ENCODE measurements at regions not wholly inside any gene's neighbourhood (a gene's known extent, or its start where the extent isn't known, plus 50 kb on each side); places are given as distances from the start of the nearest gene placed in this dataset.

DNA sequence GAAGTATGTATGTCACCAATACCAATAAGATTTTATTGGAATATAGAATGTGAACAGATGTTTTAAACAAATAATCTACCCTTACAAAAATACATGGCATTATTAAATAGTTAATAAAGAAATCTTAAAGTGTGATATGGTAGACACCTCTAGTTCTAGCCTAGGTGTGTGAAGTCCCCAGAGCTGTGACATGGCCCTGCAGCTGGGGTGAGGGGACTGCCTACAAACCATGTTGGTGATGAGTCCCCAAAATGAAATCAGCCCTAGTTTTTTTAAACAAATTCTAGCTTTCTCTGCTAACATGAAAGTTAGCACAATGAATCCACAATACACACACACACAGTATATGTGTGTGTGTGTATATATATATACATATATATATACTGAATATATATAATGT lies 195.1 kb upstream of the RPS23 start:
- no peak overlapping the region for H3K18ac ChIP-seq (ENCODE audit: extremely low read depth, low read length)
- FAIRE-seq (no peak), DNase-seq (ENCODE audit: low read depth in 1 of 2, low spot score in 2 of 2) (no peak)
- no peaks in the 10 kb centered on the region for H3K36me3 ChIP-seq (ENCODE audit: control insufficient read depth in 2 of 4, insufficient read depth in 4 of 4, low read length in 3 of 4)
- H2AK5ac ChIP-seq (ENCODE audit: low read depth, low read length) = no peak overlapping the region
- H3K4me2 ChIP-seq (ENCODE audit: insufficient read depth in 1 of 2, low read depth in 2 of 2, low read length in 2 of 2) = no peak overlapping the region
- POLR2A ChIA-PET (ENCODE audit: partially characterized antibody) = no interaction called here
- no peak overlapping the region for H4K5ac ChIP-seq (ENCODE audit: insufficient read length, low read depth, low read length)
- H2BK120ac ChIP-seq (replicated peaks; ENCODE audit: low read depth, low read length) = no peak overlapping the region
- H3K23ac ChIP-seq (ENCODE audit: insufficient read length) = no peak overlapping the region
- no peak overlapping the region for H3K4ac ChIP-seq (replicated peaks; ENCODE audit: insufficient read length, low read depth, low read length)
- no peak overlapping the region for H2BK12ac ChIP-seq (ENCODE audit: low read depth, low read length)
- no peak overlapping the region for H2BK15ac ChIP-seq (ENCODE audit: low read length)
- H3K27ac ChIP-seq (ENCODE audit: low read depth, low read length) = no peak overlapping the region
- no peaks in the 10 kb centered on the region for H3K4me1 ChIP-seq (replicated peaks in 1 of 4; ENCODE audit: control insufficient read depth in 3 of 4, insufficient read depth in 4 of 4, low read length in 3 of 4)
- H2AFZ ChIP-seq (ENCODE audit: low read length) = no peak overlapping the region
- no peak overlapping the region for H2BK5ac ChIP-seq (ENCODE audit: low read depth, low read length)
- H3K27me3 ChIP-seq (replicated peaks in 1 of 4; ENCODE audit: control insufficient read depth in 3 of 4, extremely low read depth in 1 of 4, insufficient read depth in 3 of 4, low read length in 3 of 4) = no peaks in the 10 kb centered on the region
- no peak overlapping the region for H3K56ac ChIP-seq (replicated peaks; ENCODE audit: insufficient read length, low read depth, low read length)
- no peaks in the 10 kb centered on the region for H3K79me1 ChIP-seq (ENCODE audit: low read depth, low read length)
- no peak overlapping the region for H3K4me3 ChIP-seq (ENCODE audit: extremely low read depth in 1 of 4, insufficient read depth in 2 of 4, low read depth in 3 of 4, low read length in 4 of 4)
- no peak overlapping the region for H3K14ac ChIP-seq (ENCODE audit: insufficient read length)
- no peak overlapping the region for H2BK20ac ChIP-seq (ENCODE audit: low read length)
- H4K91ac ChIP-seq (replicated peaks; ENCODE audit: insufficient read length, low read length) = no peak overlapping the region
- H4K8ac ChIP-seq (ENCODE audit: extremely low read depth, insufficient read depth, low read length) = no peak overlapping the region
- CTCF ChIA-PET (ENCODE audit: partially characterized antibody) = no interaction called here
- H3K9me3 ChIP-seq (ENCODE audit: insufficient read depth in 2 of 2, low read depth in 1 of 2, low read length in 1 of 2) = no peaks in the 10 kb centered on the region
- no peaks in the 10 kb centered on the region for H4K20me1 ChIP-seq (replicated peaks in 1 of 2; ENCODE audit: control insufficient read depth in 1 of 2, insufficient read depth in 2 of 2, low read length in 2 of 2)
- no peak overlapping the region for H3K9ac ChIP-seq (replicated peaks in 1 of 4; ENCODE audit: extremely low read depth in 1 of 4, low read depth in 3 of 4, low read length in 3 of 4)
- no peaks in the 10 kb centered on the region for H3K23me2 ChIP-seq (ENCODE audit: low read depth, low read length)
- no peaks in the 10 kb centered on the region for H3K79me2 ChIP-seq (ENCODE audit: control insufficient read depth in 1 of 2, insufficient read depth in 2 of 2, low read length in 2 of 2)
- TF ChIP-seq, protein P1, sequence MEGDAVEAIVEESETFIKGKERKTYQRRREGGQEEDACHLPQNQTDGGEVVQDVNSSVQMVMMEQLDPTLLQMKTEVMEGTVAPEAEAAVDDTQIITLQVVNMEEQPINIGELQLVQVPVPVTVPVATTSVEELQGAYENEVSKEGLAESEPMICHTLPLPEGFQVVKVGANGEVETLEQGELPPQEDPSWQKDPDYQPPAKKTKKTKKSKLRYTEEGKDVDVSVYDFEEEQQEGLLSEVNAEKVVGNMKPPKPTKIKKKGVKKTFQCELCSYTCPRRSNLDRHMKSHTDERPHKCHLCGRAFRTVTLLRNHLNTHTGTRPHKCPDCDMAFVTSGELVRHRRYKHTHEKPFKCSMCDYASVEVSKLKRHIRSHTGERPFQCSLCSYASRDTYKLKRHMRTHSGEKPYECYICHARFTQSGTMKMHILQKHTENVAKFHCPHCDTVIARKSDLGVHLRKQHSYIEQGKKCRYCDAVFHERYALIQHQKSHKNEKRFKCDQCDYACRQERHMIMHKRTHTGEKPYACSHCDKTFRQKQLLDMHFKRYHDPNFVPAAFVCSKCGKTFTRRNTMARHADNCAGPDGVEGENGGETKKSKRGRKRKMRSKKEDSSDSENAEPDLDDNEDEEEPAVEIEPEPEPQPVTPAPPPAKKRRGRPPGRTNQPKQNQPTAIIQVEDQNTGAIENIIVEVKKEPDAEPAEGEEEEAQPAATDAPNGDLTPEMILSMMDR (IDR thresholded peaks at IDR 0.05; ENCODE audit: control extremely low read depth in 1 of 3, insufficient read depth in 1 of 3, low read depth in 1 of 3, low read length in 3 of 3) = no peak
- TF ChIP-seq, protein P2, sequence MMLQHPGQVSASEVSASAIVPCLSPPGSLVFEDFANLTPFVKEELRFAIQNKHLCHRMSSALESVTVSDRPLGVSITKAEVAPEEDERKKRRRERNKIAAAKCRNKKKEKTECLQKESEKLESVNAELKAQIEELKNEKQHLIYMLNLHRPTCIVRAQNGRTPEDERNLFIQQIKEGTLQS (IDR thresholded peaks at IDR 0.05; ENCODE audit: insufficient read depth, low read depth, low read length) = no peak
- TF ChIP-seq SP1 (IDR thresholded peaks at IDR 0.05; ENCODE audit: low read depth, low read length) (no peak), SRF (IDR thresholded peaks at IDR 0.05; ENCODE audit: low read depth, low read length) (no peak), GABPA (IDR thresholded peaks at IDR 0.05; ENCODE audit: borderline replicate concordance, insufficient read depth, low read length) (no peak), HDAC6 (IDR thresholded peaks at IDR 0.05; ENCODE audit: low read depth, low read length) (no peak), JUN (IDR thresholded peaks at IDR 0.05; ENCODE audit: low read depth, low read length) (no peak), CTBP2 (IDR thresholded peaks at IDR 0.05; ENCODE audit: borderline replicate concordance, insufficient read depth, insufficient read length, low read length) (no peak), SIN3A (conservative IDR thresholded peaks at IDR 0.05 in 1 of 2, IDR thresholded peaks at IDR 0.05 in 1 of 2; ENCODE audit: low read depth in 1 of 2, low read length in 2 of 2) (no peak), POU5F1 (IDR thresholded peaks at IDR 0.05; ENCODE audit: low read depth, low read length) (no peak), CHD2 (IDR thresholded peaks at IDR 0.05; ENCODE audit: low read length) (no peak)
- TF ChIP-seq, protein P3, sequence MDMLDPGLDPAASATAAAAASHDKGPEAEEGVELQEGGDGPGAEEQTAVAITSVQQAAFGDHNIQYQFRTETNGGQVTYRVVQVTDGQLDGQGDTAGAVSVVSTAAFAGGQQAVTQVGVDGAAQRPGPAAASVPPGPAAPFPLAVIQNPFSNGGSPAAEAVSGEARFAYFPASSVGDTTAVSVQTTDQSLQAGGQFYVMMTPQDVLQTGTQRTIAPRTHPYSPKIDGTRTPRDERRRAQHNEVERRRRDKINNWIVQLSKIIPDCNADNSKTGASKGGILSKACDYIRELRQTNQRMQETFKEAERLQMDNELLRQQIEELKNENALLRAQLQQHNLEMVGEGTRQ (IDR thresholded peaks at IDR 0.05; ENCODE audit: low read length) = no peak

Data from H1 (cell line).